PC-9 (cell line): ENCODE measurements at regions not wholly inside any gene's neighbourhood (a gene's known extent, or its start where the extent isn't known, plus 50 kb on each side); places are given as distances from the start of the nearest gene placed in this dataset.
"Not testable (repeated sequence)": the region's sequence is repeated elsewhere in the genome, so short reads cannot be mapped to it uniquely, and the experiment has no call there.

Source experiments
- EZH2 ChIP-seq: fragments of 200-600 bp; sonication (generic); IDR thresholded peaks from 2 replicates; pipeline ENCODE4 v1.8.0; 2017; ENCODE audit warnings: antibody characterized with exemption, low read depth
- TF ChIP-seq, protein P1 (sequence below): fragments of 200-600 bp; sonication (generic); conservative IDR thresholded peaks from 2 replicates; pipeline ENCODE4 v1.6.1; 2017; ENCODE audit warnings: mixed run types, antibody characterized with exemption, mild to moderate bottlenecking, moderate library complexity

DNA sequence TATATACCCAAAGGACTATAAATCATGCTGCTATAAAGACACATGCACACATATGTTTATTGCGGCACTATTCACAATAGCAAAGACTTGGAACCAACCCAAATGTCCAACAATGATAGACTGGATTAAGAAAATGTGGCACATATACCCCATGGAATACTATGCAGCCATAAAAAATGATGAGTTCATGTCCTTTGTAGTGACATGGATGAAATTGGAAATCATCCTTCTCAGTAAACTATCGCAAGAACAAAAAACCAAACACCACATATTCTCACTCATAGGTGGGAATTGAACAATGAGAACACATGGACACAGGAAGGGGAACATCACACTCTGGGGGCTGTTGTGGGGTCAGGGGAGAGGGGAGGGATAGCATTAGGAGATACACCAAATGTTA is 165.7 kb upstream of the KCNJ15 start:
- TF ChIP-seq, protein P1, sequence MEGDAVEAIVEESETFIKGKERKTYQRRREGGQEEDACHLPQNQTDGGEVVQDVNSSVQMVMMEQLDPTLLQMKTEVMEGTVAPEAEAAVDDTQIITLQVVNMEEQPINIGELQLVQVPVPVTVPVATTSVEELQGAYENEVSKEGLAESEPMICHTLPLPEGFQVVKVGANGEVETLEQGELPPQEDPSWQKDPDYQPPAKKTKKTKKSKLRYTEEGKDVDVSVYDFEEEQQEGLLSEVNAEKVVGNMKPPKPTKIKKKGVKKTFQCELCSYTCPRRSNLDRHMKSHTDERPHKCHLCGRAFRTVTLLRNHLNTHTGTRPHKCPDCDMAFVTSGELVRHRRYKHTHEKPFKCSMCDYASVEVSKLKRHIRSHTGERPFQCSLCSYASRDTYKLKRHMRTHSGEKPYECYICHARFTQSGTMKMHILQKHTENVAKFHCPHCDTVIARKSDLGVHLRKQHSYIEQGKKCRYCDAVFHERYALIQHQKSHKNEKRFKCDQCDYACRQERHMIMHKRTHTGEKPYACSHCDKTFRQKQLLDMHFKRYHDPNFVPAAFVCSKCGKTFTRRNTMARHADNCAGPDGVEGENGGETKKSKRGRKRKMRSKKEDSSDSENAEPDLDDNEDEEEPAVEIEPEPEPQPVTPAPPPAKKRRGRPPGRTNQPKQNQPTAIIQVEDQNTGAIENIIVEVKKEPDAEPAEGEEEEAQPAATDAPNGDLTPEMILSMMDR: not testable (repeated sequence)
- not testable (repeated sequence) for TF ChIP-seq EZH2
